GM12878 (cell line): ENCODE measurements at regions not wholly inside any gene's neighbourhood (a gene's known extent, or its start where the extent isn't known, plus 50 kb on each side); places are given as distances from the start of the nearest gene placed in this dataset.

Experiments used
- ATAC-seq: fragments of 200-7000 bp; cut with Tn5 transposase; 3 replicates; pipeline ENCODE4 v1.9.1; 2020; ENCODE audit warnings: mild to moderate bottlenecking, moderate library complexity
- BruUV-seq: library from RNA; stranded (reverse); fragments of 400-500 nt; replicated peaks from 2 replicates; lab custom pipeline; 2021; lab: Mats Ljungman, UMichigan
- CTCF ChIA-PET: fragments of 300-600 bp; sonication (Branson Sonifier 250); formaldehyde crosslinking; extraction: SDS; loops from one replicate; lab custom pipeline; 2021; ENCODE audit warnings: inconsistent platforms; lab: Yijun Ruan, JAX
- POLR2A ChIA-PET: fragments of 350-600 bp; formaldehyde crosslinking; extraction: SDS; loops from one replicate; lab custom pipeline; 2021; ENCODE audit warnings: inconsistent platforms; lab: Charles Lee
- RAD21 ChIA-PET: fragments of 300-600 bp; sonication (Branson Sonifier 250); formaldehyde crosslinking; loops from one replicate; lab custom pipeline; 2023; ENCODE audit warnings: antibody characterized with exemption; ENCODE audit not compliant: unreplicated experiment; lab: Charles Lee
- SMC1A ChIA-PET: fragments of 300-600 bp; sonication (Branson Sonifier 250); formaldehyde crosslinking; loops from one replicate; lab custom pipeline; 2023; ENCODE audit not compliant: unreplicated experiment, uncharacterized antibody; lab: Charles Lee
- DNase-seq: peaks from one replicate; pipeline ENCODE4 v3.0.0-alpha.2; 2011; ENCODE audit warnings: low read depth, low spot score
- FAIRE-seq: peaks from 3 replicates; lab custom pipeline; 2011; peaks lifted over from hg19 to GRCh38; lab: Jason Lieb, UNC
- H2AFZ ChIP-seq: 2 replicates; pipeline ENCODE4 v1.6.0; 2011; ENCODE audit warnings: low read depth, low read length, control low read depth; ENCODE audit not compliant: control insufficient read depth
- H3K27ac ChIP-seq: 2 replicates; pipeline ENCODE4 v1.5.1; 2011; ENCODE audit warnings: control low read depth; ENCODE audit not compliant: control insufficient read depth, insufficient read depth
- H3K27me3 ChIP-seq, 2 experiments: replicated peaks in 1 of 2; 2 replicates each; pipeline versions ENCODE4 v1.6.0 to v1.6.1; 2011; ENCODE audit warnings: low read length in 1 of 2; ENCODE audit not compliant: control insufficient read depth in 2 of 2, insufficient read depth in 2 of 2
- H3K36me3 ChIP-seq, 2 experiments: 2 replicates each; pipeline ENCODE4 v1.5.1; 2011; ENCODE audit warnings: low read length in 1 of 2; ENCODE audit not compliant: control insufficient read depth in 2 of 2, insufficient read depth in 2 of 2
- H3K4me1 ChIP-seq: 2 replicates; pipeline ENCODE4 v1.6.1; 2011; ENCODE audit warnings: mild to moderate bottlenecking, low read length, moderate library complexity, mixed read lengths; ENCODE audit not compliant: control insufficient read depth, insufficient read depth
- H3K4me2 ChIP-seq: 2 replicates; pipeline ENCODE4 v1.6.0; 2011; ENCODE audit warnings: control low read depth; ENCODE audit not compliant: control insufficient read depth, insufficient read depth
- H3K4me3 ChIP-seq: fragments of 200-600 bp; sonication (generic); 2 replicates; pipeline ENCODE4 v1.5.1; 2016
- H3K79me2 ChIP-seq: 2 replicates; pipeline ENCODE4 v1.6.0; 2011; ENCODE audit warnings: low read length; ENCODE audit not compliant: control insufficient read depth, insufficient read depth
- H3K9ac ChIP-seq: 2 replicates; pipeline ENCODE4 v1.8.0; 2011; ENCODE audit warnings: low read length, control low read depth, mixed read lengths; ENCODE audit not compliant: control insufficient read depth, insufficient read depth
- H3K9me3 ChIP-seq: replicated peaks from 3 replicates; pipeline ENCODE4 v1.5.1; 2011; ENCODE audit warnings: mild to moderate bottlenecking, low read length; ENCODE audit not compliant: control insufficient read depth, insufficient read depth
- H4K20me1 ChIP-seq: 2 replicates; pipeline ENCODE4 v1.6.0; 2011; ENCODE audit not compliant: control insufficient read depth, insufficient read depth
- CBX5 ChIP-seq: sonication (generic); IDR thresholded peaks from 2 replicates; pipeline ENCODE4 v1.6.1; 2016; ENCODE audit warnings: low read depth, moderate library complexity, mild to moderate bottlenecking, inconsistent platforms
- POLR2AphosphoS5 ChIP-seq: IDR thresholded peaks from 2 replicates; pipeline ENCODE4 v1.6.1; 2011; ENCODE audit warnings: mild to moderate bottlenecking, low read length, inconsistent platforms
- WGBS: methylation state at CpG from one replicate; pipeline ENCODE4 v1.1.6; 2016; ENCODE audit warnings: low lambda C conversion rate; ENCODE audit not compliant: insufficient replicate concordance, insufficient coverage; ENCODE audit errors: missing lambda C conversion rate; 5-methylcytosine and 5-hydroxymethylcytosine counted together
- in situ Hi-C: fragments of 300-500 bp; cut with MboI; formaldehyde crosslinking; loops from 9 replicates; pipeline ENCODE4 v1.14.3; 2018; ENCODE audit warnings: mixed read lengths
- intact Hi-C: fragments of 100-400 bp; cut with micrococcal nuclease; formaldehyde crosslinking; loops from one replicate; pipeline ENCODE4 v1.14.2; 2022; ENCODE audit not compliant: unreplicated experiment
- TF ChIP-seq, protein P1 (sequence below): fragments of 450-650 bp; IDR thresholded peaks from 2 replicates; pipeline ENCODE4 v1.6.1; 2017; ENCODE audit warnings: low read depth, mild to moderate bottlenecking, moderate library complexity
- TF ChIP-seq, protein P2 (sequence below): IDR thresholded peaks from 2 replicates; pipeline ENCODE4 v1.6.1; 2012; ENCODE audit warnings: low read depth, low read length, improper control_type of control experiment
- TF ChIP-seq, protein P3 (sequence below): IDR thresholded peaks from 2 replicates; pipeline ENCODE4 v1.6.1; 2011; ENCODE audit warnings: mild to moderate bottlenecking, low read depth, low read length, moderate library complexity; ENCODE audit not compliant: insufficient replicate concordance
- TF ChIP-seq, protein P4 (sequence below): fragments of 150-350 bp; IDR thresholded peaks from 2 replicates; pipeline ENCODE4 v1.6.1; 2016; ENCODE audit warnings: low read depth, low read length

DNA sequence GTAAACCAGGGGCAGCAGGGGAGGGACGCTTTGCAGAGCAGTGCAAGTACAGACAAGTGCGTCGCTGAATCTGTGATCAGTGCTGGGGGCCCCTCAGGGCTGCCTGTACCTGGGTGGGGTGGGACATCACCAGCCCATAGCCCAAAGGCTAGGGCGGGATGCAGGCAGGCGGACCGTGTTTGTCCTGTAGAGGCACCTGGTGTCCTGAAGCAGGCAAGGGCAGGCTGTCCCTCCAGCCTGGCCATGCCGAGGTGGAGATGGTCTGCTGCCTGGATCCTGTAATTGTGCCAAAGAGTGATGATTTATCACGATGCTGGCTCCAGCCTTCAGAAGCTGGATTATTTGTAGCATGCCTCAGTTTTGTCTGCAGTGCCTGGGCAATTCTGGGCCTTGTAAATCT is 137.9 kb upstream of the GSE1 start:
- peaks cover 0 to 8% of the 10 kb centered on the region in 2 experiments; a peak in 1 of 4 replicates for H3K27me3 ChIP-seq
- H3K4me3 ChIP-seq, result no peak overlapping the region
- ATAC-seq (no peak), FAIRE-seq (no peak)
- RAD21 ChIA-PET, result no interaction called here
- no peaks in the 10 kb centered on the region for H3K79me2 ChIP-seq
- H2AFZ ChIP-seq, result no peak overlapping the region
- no peak overlapping the region for H3K27ac ChIP-seq
- TF ChIP-seq, protein P1, sequence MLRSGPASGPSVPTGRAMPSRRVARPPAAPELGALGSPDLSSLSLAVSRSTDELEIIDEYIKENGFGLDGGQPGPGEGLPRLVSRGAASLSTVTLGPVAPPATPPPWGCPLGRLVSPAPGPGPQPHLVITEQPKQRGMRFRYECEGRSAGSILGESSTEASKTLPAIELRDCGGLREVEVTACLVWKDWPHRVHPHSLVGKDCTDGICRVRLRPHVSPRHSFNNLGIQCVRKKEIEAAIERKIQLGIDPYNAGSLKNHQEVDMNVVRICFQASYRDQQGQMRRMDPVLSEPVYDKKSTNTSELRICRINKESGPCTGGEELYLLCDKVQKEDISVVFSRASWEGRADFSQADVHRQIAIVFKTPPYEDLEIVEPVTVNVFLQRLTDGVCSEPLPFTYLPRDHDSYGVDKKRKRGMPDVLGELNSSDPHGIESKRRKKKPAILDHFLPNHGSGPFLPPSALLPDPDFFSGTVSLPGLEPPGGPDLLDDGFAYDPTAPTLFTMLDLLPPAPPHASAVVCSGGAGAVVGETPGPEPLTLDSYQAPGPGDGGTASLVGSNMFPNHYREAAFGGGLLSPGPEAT, result no peak
- TF ChIP-seq, protein P2, sequence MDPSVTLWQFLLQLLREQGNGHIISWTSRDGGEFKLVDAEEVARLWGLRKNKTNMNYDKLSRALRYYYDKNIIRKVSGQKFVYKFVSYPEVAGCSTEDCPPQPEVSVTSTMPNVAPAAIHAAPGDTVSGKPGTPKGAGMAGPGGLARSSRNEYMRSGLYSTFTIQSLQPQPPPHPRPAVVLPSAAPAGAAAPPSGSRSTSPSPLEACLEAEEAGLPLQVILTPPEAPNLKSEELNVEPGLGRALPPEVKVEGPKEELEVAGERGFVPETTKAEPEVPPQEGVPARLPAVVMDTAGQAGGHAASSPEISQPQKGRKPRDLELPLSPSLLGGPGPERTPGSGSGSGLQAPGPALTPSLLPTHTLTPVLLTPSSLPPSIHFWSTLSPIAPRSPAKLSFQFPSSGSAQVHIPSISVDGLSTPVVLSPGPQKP, result no peak
- no peak for TF ChIP-seq POLR2AphosphoS5
- TF ChIP-seq, protein P3, sequence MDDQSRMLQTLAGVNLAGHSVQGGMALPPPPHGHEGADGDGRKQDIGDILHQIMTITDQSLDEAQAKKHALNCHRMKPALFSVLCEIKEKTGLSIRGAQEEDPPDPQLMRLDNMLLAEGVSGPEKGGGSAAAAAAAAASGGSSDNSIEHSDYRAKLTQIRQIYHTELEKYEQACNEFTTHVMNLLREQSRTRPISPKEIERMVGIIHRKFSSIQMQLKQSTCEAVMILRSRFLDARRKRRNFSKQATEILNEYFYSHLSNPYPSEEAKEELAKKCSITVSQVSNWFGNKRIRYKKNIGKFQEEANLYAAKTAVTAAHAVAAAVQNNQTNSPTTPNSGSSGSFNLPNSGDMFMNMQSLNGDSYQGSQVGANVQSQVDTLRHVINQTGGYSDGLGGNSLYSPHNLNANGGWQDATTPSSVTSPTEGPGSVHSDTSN, result no peak
- TF ChIP-seq, protein P4, sequence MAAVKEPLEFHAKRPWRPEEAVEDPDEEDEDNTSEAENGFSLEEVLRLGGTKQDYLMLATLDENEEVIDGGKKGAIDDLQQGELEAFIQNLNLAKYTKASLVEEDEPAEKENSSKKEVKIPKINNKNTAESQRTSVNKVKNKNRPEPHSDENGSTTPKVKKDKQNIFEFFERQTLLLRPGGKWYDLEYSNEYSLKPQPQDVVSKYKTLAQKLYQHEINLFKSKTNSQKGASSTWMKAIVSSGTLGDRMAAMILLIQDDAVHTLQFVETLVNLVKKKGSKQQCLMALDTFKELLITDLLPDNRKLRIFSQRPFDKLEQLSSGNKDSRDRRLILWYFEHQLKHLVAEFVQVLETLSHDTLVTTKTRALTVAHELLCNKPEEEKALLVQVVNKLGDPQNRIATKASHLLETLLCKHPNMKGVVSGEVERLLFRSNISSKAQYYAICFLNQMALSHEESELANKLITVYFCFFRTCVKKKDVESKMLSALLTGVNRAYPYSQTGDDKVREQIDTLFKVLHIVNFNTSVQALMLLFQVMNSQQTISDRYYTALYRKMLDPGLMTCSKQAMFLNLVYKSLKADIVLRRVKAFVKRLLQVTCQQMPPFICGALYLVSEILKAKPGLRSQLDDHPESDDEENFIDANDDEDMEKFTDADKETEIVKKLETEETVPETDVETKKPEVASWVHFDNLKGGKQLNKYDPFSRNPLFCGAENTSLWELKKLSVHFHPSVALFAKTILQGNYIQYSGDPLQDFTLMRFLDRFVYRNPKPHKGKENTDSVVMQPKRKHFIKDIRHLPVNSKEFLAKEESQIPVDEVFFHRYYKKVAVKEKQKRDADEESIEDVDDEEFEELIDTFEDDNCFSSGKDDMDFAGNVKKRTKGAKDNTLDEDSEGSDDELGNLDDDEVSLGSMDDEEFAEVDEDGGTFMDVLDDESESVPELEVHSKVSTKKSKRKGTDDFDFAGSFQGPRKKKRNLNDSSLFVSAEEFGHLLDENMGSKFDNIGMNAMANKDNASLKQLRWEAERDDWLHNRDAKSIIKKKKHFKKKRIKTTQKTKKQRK, result no peak
- no peak for TF ChIP-seq CBX5
- TF ChIP-seq, all 136 proteins: peak for 0
- ChIA-PET CTCF (no interaction called here), POLR2A (no interaction called here), SMC1A (interaction anchor here (1.2 kb wide), 1 partner anchor 134 kb away, joined by 4 read pairs; no protein-coding TSS in a partner anchor)
- 30% methylated on average over 8 of the region's 8 CpGs for WGBS
- Histone ChIP-seq H3K4me1 (peaks cover 3% of the 10 kb centered on the region), H3K9me3 (no peaks in the 10 kb centered on the region), H3K36me3 (no peaks in the 10 kb centered on the region), H4K20me1 (no peaks in the 10 kb centered on the region), H3K9ac (no peak overlapping the region), H3K4me2 (no peak overlapping the region)
- DNase-seq, result no peak
- in situ Hi-C loops, result no loop called here
- intact Hi-C loops, result no loop called here
- BruUV-seq, result no TSS peak
